Thyroid gland (tissue), 4 donors: ENCODE measurements at regions not wholly inside any gene's neighbourhood (a gene's known extent, or its start where the extent isn't known, plus 50 kb on each side); places are given as distances from the start of the nearest gene placed in this dataset.

ENCODE experiments used
- DNase-seq, 2 donors: peaks; one replicate each; pipeline ENCODE4 v3.0.0-alpha.2; 2019
- H3K27ac ChIP-seq, 3 donors: fragments of 200-600 bp; sonication (generic); 1 replicate in 2 of 3; 2 replicates in 1 of 3; pipeline ENCODE4 v1.5.1; 2016 to 2019; ENCODE audit warnings: mild to moderate bottlenecking in 1 of 3, moderate library complexity in 1 of 3
- H3K27me3 ChIP-seq: fragments of 200-600 bp; sonication (generic); one replicate; pipeline ENCODE4 v1.5.1; 2019
- H3K36me3 ChIP-seq, 2 donors: fragments of 200-600 bp; sonication (generic); one replicate each; pipeline ENCODE4 v1.5.1; 2016 to 2019
- H3K4me1 ChIP-seq, 2 donors: fragments of 200-600 bp; sonication (generic); one replicate each; pipeline ENCODE4 v1.5.1; 2017 to 2019
- H3K4me3 ChIP-seq, 3 donors: fragments of 200-600 bp; sonication (generic); replicated peaks in 1 of 3; 1 replicate in 2 of 3; 2 replicates in 1 of 3; pipeline ENCODE4 v1.5.1; 2016; ENCODE audit warnings: mild to moderate bottlenecking in 1 of 3
- H3K9me3 ChIP-seq: fragments of 200-600 bp; sonication (generic); one replicate; pipeline ENCODE4 v1.5.1; 2017
- POLR2A ChIP-seq, 2 donors: fragments of 450-650 bp; IDR thresholded peaks; one replicate each; pipeline ENCODE4 v1.6.1; 2017; ENCODE audit warnings: antibody characterized with exemption in 2 of 2, mild to moderate bottlenecking in 2 of 2, moderate library complexity in 1 of 2
- WGBS, 2 donors: methylation state at CpG; one replicate each; pipeline ENCODE4 v1.1.5; 2017; 5-methylcytosine and 5-hydroxymethylcytosine counted together
- intact Hi-C: fragments of 100-400 bp; cut with DNase I; formaldehyde crosslinking; loops from one replicate; pipeline ENCODE4 v1.15.1; 2023
- TF ChIP-seq, protein P1 (sequence below), 6 experiments: fragments of 200-600 bp in 3 of 6; fragments of 450-650 bp in 3 of 6; sonication (generic) in 3 of 6; IDR thresholded peaks; one replicate each; pipeline ENCODE4 v1.5.1; 2016 to 2019; ENCODE audit warnings: antibody characterized with exemption in 6 of 6, mild to moderate bottlenecking in 2 of 6, inconsistent platforms in 1 of 6, moderate library complexity in 1 of 6

DNA sequence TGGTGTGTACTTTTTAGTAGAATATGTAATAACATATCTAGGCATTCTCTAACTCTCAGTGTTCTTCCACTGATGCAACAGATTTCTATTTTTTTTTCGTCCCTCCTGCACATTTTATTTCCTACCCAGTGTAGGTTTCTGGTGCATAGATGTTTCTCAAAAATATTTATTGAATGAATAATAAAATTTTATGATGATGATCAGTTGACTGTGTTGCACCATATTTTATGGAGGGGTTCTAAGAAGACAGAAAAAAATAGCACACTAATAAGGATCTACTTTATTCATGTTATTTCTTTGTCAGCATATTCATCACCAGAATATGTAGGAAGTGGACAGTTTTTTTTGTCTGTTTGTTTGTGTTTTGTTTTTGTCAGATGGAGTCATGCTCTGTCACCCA lies 2529.3 kb downstream of the ARAP2 start:
- DNase-seq: no peak
- no peak overlapping the region for H3K4me3 ChIP-seq
- H3K9me3 ChIP-seq: no peaks in the 10 kb centered on the region
- no peaks in the 10 kb centered on the region for H3K27me3 ChIP-seq
- no peak for TF ChIP-seq POLR2A (IDR thresholded peaks at IDR 0.05)
- TF ChIP-seq, protein P1, sequence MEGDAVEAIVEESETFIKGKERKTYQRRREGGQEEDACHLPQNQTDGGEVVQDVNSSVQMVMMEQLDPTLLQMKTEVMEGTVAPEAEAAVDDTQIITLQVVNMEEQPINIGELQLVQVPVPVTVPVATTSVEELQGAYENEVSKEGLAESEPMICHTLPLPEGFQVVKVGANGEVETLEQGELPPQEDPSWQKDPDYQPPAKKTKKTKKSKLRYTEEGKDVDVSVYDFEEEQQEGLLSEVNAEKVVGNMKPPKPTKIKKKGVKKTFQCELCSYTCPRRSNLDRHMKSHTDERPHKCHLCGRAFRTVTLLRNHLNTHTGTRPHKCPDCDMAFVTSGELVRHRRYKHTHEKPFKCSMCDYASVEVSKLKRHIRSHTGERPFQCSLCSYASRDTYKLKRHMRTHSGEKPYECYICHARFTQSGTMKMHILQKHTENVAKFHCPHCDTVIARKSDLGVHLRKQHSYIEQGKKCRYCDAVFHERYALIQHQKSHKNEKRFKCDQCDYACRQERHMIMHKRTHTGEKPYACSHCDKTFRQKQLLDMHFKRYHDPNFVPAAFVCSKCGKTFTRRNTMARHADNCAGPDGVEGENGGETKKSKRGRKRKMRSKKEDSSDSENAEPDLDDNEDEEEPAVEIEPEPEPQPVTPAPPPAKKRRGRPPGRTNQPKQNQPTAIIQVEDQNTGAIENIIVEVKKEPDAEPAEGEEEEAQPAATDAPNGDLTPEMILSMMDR (IDR thresholded peaks at IDR 0.05): no peak
- no peak overlapping the region for H3K27ac ChIP-seq
- no peaks in the 10 kb centered on the region for H3K36me3 ChIP-seq
- 89 to 90% methylated on average over 1 of the region's 1 CpG for WGBS, 2 donors
- intact Hi-C loops: no loop called here
- no peaks in the 10 kb centered on the region for H3K4me1 ChIP-seq

DNA sequence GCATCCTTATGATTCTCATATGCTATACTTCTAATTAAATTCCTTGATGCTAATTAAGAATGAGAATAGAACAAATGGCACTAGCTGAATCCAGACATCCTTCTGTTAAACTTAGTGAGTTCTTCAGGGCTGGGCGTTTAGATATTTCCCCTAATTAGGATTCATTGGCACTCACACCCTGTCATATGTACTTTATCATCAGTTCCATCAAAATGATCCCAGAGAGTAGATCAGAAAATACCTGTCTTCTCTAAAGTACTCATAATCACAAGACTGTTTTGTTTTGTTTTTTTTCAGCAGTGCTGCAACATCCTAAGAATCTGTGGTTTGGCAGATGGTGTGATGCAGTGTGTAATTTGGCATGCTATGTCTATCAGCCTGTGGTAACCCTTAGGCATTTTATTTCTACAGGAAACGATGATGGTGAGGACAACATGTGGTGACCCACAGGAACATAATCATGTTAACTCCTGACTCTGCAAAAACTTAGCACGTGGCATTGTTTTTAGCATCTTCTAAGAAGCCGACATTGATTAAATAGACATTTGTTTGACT lies 2528.4 kb downstream of the ARAP2 start:
- DNase-seq: no peak
- Histone ChIP-seq H3K4me3 (no peak overlapping the region), H3K27me3 (no peaks in the 10 kb centered on the region), H3K36me3 (no peaks in the 10 kb centered on the region), H3K4me1 (peaks cover 0 to 3% of the 10 kb centered on the region in 2 donors), H3K27ac (no peak overlapping the region), H3K9me3 (no peaks in the 10 kb centered on the region)
- intact Hi-C loops: no loop called here
- TF ChIP-seq, protein P1 (IDR thresholded peaks at IDR 0.05): no peak
- no peak for TF ChIP-seq POLR2A (IDR thresholded peaks at IDR 0.05)
- WGBS, 2 donors: 78 to 79% methylated on average over 4 of the region's 4 CpGs

DNA sequence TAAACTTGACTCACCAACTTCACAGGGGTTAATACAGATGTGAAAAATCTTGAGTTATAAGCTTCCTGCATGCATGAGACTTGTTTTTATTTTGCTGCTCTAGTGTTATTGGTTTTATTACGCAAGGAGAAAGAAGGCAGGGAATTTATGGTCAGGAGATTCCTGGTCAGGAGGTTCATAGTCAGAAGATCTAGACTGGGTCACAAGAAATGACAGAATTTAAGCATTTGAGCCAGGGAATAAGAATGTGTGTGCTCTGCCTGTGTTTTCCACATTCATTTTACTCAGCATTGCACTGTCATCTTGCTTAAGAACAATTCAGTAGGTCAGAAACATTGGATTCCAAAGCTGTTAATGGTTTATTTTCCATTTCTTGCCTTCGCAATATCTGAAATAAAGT lies 2522.1 kb downstream of the ARAP2 start:
- Histone ChIP-seq H3K9me3 (no peaks in the 10 kb centered on the region), H3K27me3 (no peaks in the 10 kb centered on the region), H3K4me3 (no peak overlapping the region), H3K4me1 (peaks cover 0 to 3% of the 10 kb centered on the region in 2 donors), H3K27ac (no peak overlapping the region), H3K36me3 (no peaks in the 10 kb centered on the region)
- TF ChIP-seq, protein P1 (IDR thresholded peaks at IDR 0.05): no peak
- no peak for TF ChIP-seq POLR2A (IDR thresholded peaks at IDR 0.05)
- intact Hi-C loops: no loop called here
- DNase-seq: no peak
- WGBS, 2 donors: 82% methylated on average over 2 of the region's 2 CpGs

DNA sequence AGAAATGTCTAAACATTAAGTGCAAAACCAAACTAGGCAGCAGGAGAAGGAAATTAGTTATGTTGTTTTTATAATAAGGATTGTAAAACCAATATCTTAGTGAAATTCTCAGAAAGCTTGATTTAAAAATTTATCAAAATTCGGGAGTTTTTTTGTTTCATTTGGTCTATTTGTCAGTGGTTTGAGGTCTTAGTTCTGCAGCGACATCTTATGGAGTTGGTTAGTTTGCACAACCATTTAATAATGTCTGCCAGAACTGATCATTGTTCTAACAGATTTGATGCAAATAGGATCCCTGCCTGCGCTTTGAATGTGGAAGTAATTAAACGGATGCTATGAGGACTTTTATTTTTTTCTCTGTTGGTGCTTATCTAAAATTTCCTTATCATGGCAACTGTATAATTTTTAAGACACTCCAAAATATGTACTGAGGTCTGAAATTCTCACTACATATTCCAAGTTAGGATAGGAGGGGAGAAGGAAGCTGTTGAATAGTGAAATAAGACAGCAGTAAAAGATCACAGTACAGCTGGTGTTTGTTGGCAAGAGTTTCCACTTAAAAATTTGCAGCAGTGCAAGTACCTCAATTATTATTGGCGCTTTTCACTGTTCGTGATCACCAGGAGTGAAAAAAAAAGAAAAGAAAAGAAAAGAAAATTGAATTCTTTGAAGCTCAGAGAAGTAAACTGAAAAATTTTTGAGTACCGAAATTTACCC lies 2521.4 kb downstream of the ARAP2 start:
- intact Hi-C loops: no loop called here

DNA sequence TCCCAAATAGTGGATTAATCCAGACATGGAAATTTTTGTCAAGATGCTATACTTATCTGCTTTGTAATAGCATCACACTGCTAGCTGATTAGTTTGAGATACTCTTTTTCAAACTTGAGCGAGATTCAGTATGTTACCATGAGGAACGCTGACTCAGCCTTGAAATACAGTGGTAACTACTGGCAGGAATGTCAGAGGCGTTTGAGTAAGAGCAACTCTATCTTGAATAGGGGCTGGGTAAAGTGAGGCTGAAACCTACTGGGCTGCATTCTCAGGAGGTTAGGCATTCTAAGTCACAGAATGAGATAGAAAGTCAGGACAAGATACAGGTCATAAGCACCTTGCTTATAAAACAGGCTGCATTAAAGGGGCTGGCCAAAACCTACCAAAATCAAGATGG lies 2519.6 kb downstream of the ARAP2 start:
- Histone ChIP-seq H3K4me3 (no peak overlapping the region), H3K27me3 (no peaks in the 10 kb centered on the region), H3K27ac (no peak overlapping the region), H3K36me3 (no peaks in the 10 kb centered on the region), H3K4me1 (peaks cover 0 to 3% of the 10 kb centered on the region in 2 donors), H3K9me3 (no peaks in the 10 kb centered on the region)
- WGBS, 2 donors: 75 to 91% methylated on average over 3 of the region's 3 CpGs
- TF ChIP-seq POLR2A (IDR thresholded peaks at IDR 0.05): no peak
- TF ChIP-seq, protein P1 (IDR thresholded peaks at IDR 0.05): no peak
- intact Hi-C loops: no loop called here
- DNase-seq: no peak

More for the DNA sequence above, 2521.4 kb downstream of the ARAP2 start:
- Histone ChIP-seq H3K4me3 (no peak overlapping the region), H3K36me3 (no peaks in the 10 kb centered on the region), H3K4me1 (peaks cover 0 to 3% of the 10 kb centered on the region in 2 donors), H3K27ac (no peak overlapping the region), H3K9me3 (no peaks in the 10 kb centered on the region), H3K27me3 (no peaks in the 10 kb centered on the region)
- no peak for DNase-seq
- 68 to 70% methylated on average over 7 of the region's 7 CpGs for WGBS, 2 donors
- TF ChIP-seq, protein P1 (IDR thresholded peaks at IDR 0.05): peak in 1 of 6 experiments; percentile 14
- TF ChIP-seq POLR2A (IDR thresholded peaks at IDR 0.05): no peak
